H1 (cell line): ENCODE measurements at regions not wholly inside any gene's neighbourhood (a gene's known extent, or its start where the extent isn't known, plus 50 kb on each side); places are given as distances from the start of the nearest gene placed in this dataset.

Experiments used
- CTCF ChIA-PET: fragments of 300-600 bp; sonication (Branson Sonifier 250); formaldehyde crosslinking; loops from one replicate; lab custom pipeline; 2021; ENCODE audit not compliant: partially characterized antibody; lab: Charles Lee
- POLR2A ChIA-PET: fragments of 300-600 bp; sonication (Branson Sonifier 250); formaldehyde crosslinking; loops from one replicate; lab custom pipeline; 2021; ENCODE audit warnings: inconsistent platforms; ENCODE audit not compliant: partially characterized antibody; lab: Charles Lee
- DNase-seq, 2 experiments: peaks; one replicate each; pipeline versions ENCODE4 v3.0.0 to v3.0.0-alpha.2; 2010 to 2022; ENCODE audit warnings: low spot score in 2 of 2, low read depth in 1 of 2, mixed read lengths in 1 of 2
- FAIRE-seq: peaks from 2 replicates; lab custom pipeline; 2011; peaks lifted over from hg19 to GRCh38; lab: Jason Lieb, UNC
- H2AFZ ChIP-seq: 2 replicates; pipeline ENCODE4 v1.8.1; 2012; ENCODE audit warnings: low read length, inconsistent platforms
- H2AK5ac ChIP-seq: 2 replicates; pipeline ENCODE4 v1.6.1; 2013; ENCODE audit warnings: low read depth, low read length
- H2BK120ac ChIP-seq: replicated peaks from 2 replicates; pipeline ENCODE3; 2013; ENCODE audit warnings: low read depth, low read length, inconsistent platforms
- H2BK12ac ChIP-seq: 2 replicates; pipeline ENCODE4 v1.6.1; 2013; ENCODE audit warnings: low read depth, low read length
- H2BK15ac ChIP-seq: 2 replicates; pipeline ENCODE4 v1.6.1; 2013; ENCODE audit warnings: low read length
- H2BK20ac ChIP-seq: 2 replicates; pipeline ENCODE4 v1.6.1; 2013; ENCODE audit warnings: low read length
- H2BK5ac ChIP-seq: 2 replicates; pipeline ENCODE4 v1.6.1; 2013; ENCODE audit warnings: low read depth, low read length
- H3K14ac ChIP-seq: 2 replicates; pipeline ENCODE4 v1.6.1; 2013; ENCODE audit warnings: inconsistent platforms; ENCODE audit not compliant: insufficient read length
- H3K18ac ChIP-seq: 2 replicates; pipeline ENCODE4 v1.6.1; 2013; ENCODE audit warnings: low read length; ENCODE audit errors: extremely low read depth
- H3K23ac ChIP-seq: 2 replicates; pipeline ENCODE4 v1.6.1; 2013; ENCODE audit warnings: inconsistent platforms; ENCODE audit not compliant: insufficient read length
- H3K23me2 ChIP-seq: 2 replicates; pipeline ENCODE4 v1.6.1; 2013; ENCODE audit warnings: low read depth, low read length
- H3K27ac ChIP-seq: 2 replicates; pipeline ENCODE4 v1.6.1; 2011; ENCODE audit warnings: low read depth, low read length, inconsistent platforms
- H3K27me3 ChIP-seq, 4 experiments: replicated peaks in 1 of 4; 1 replicate in 1 of 4; 2 replicates in 3 of 4; pipeline versions ENCODE4 v1.6.1 to v1.8.1; 2011 to 2013; ENCODE audit warnings: low read length in 3 of 4, mild to moderate bottlenecking in 3 of 4, inconsistent platforms in 2 of 4, mixed read lengths in 2 of 4, moderate library complexity in 1 of 4; ENCODE audit not compliant: control insufficient read depth in 3 of 4, insufficient read depth in 3 of 4; ENCODE audit errors: extremely low read depth in 1 of 4
- H3K36me3 ChIP-seq, 4 experiments: 2 replicates each; pipeline versions ENCODE4 v1.6.1 to v1.8.1; 2011 to 2013; ENCODE audit warnings: mild to moderate bottlenecking in 4 of 4, low read length in 3 of 4, moderate library complexity in 2 of 4, control low read depth in 1 of 4, inconsistent platforms in 1 of 4; ENCODE audit not compliant: insufficient read depth in 4 of 4, control insufficient read depth in 2 of 4
- H3K4ac ChIP-seq: replicated peaks from 2 replicates; pipeline ENCODE3; 2013; ENCODE audit warnings: low read length, low read depth, mixed read lengths, inconsistent platforms; ENCODE audit not compliant: insufficient read length
- H3K4me1 ChIP-seq, 4 experiments: replicated peaks in 1 of 4; 1 replicate in 1 of 4; 2 replicates in 3 of 4; pipeline versions ENCODE4 v1.6.1 to v1.8.1; 2011 to 2013; ENCODE audit warnings: low read length in 3 of 4, inconsistent platforms in 2 of 4, mixed read lengths in 1 of 4; ENCODE audit not compliant: insufficient read depth in 4 of 4, control insufficient read depth in 3 of 4
- H3K4me2 ChIP-seq, 2 experiments: 2 replicates each; pipeline versions ENCODE4 v1.6.1 to v1.8.1; 2011 to 2013; ENCODE audit warnings: low read depth in 2 of 2, low read length in 2 of 2, control low read depth in 1 of 2, inconsistent platforms in 1 of 2, mild to moderate bottlenecking in 1 of 2; ENCODE audit not compliant: insufficient read depth in 1 of 2
- H3K4me3 ChIP-seq, 4 experiments: fragments of 200-600, 300-600 bp in 1 of 4; sonication (generic), shearing (Covaris generic), sonication (Bioruptor Twin) in 1 of 4; 2 replicates each; pipeline versions ENCODE4 v1.5.1 to v1.8.1; 2011 to 2016; ENCODE audit warnings: low read length in 4 of 4, low read depth in 3 of 4, control low read depth in 2 of 4, inconsistent platforms in 2 of 4, mild to moderate bottlenecking in 2 of 4, mixed read lengths in 1 of 4, moderate library complexity in 1 of 4; ENCODE audit not compliant: insufficient read depth in 2 of 4; ENCODE audit errors: extremely low read depth in 1 of 4
- H3K56ac ChIP-seq: replicated peaks from 2 replicates; pipeline ENCODE3; 2013; ENCODE audit warnings: low read depth, mild to moderate bottlenecking, mixed read lengths, low read length, inconsistent platforms; ENCODE audit not compliant: insufficient read length
- H3K79me1 ChIP-seq: 2 replicates; pipeline ENCODE4 v1.6.1; 2013; ENCODE audit warnings: low read depth, low read length, control low read depth
- H3K79me2 ChIP-seq, 2 experiments: 2 replicates each; pipeline versions ENCODE4 v1.6.1 to v1.8.1; 2012 to 2013; ENCODE audit warnings: low read length in 2 of 2, mild to moderate bottlenecking in 2 of 2, inconsistent platforms in 1 of 2; ENCODE audit not compliant: insufficient read depth in 2 of 2, control insufficient read depth in 1 of 2
- H3K9ac ChIP-seq, 4 experiments: replicated peaks in 1 of 4; 1 replicate in 1 of 4; 2 replicates in 3 of 4; pipeline versions ENCODE4 v1.6.1 to v1.8.1; 2011 to 2013; ENCODE audit warnings: low read depth in 3 of 4, low read length in 3 of 4, control low read depth in 2 of 4, mild to moderate bottlenecking in 2 of 4, moderate library complexity in 2 of 4, inconsistent platforms in 1 of 4; ENCODE audit errors: extremely low read depth in 1 of 4
- H3K9me3 ChIP-seq, 2 experiments: 2 replicates each; pipeline versions ENCODE4 v1.6.1 to v1.8.1; 2012 to 2013; ENCODE audit warnings: mild to moderate bottlenecking in 2 of 2, moderate library complexity in 2 of 2, control low read depth in 1 of 2, inconsistent platforms in 1 of 2, low read depth in 1 of 2, low read length in 1 of 2, mixed read lengths in 1 of 2; ENCODE audit not compliant: insufficient read depth in 2 of 2
- H4K20me1 ChIP-seq, 2 experiments: replicated peaks in 1 of 2; 2 replicates each; pipeline versions ENCODE3 to v1.8.1; 2011 to 2013; ENCODE audit warnings: inconsistent platforms in 2 of 2, low read length in 2 of 2, mild to moderate bottlenecking in 1 of 2; ENCODE audit not compliant: insufficient read depth in 2 of 2, control insufficient read depth in 1 of 2
- H4K5ac ChIP-seq: 2 replicates; pipeline ENCODE4 v1.6.1; 2013; ENCODE audit warnings: low read length, low read depth, mixed read lengths, inconsistent platforms; ENCODE audit not compliant: insufficient read length
- H4K8ac ChIP-seq: 2 replicates; pipeline ENCODE4 v1.8.0; 2013; ENCODE audit warnings: mild to moderate bottlenecking, moderate library complexity, low read length, inconsistent platforms; ENCODE audit not compliant: insufficient read depth; ENCODE audit errors: extremely low read depth
- H4K91ac ChIP-seq: replicated peaks from 2 replicates; pipeline ENCODE3; 2013; ENCODE audit warnings: low read length, mixed read lengths, inconsistent platforms; ENCODE audit not compliant: insufficient read length
- ASH2L ChIP-seq: fragments of 200-600, 300-600 bp; sonication (generic); IDR thresholded peaks from one replicate; pipeline ENCODE4 v1.7.1; 2017; ENCODE audit warnings: low read length
- ATF3 ChIP-seq: IDR thresholded peaks from 2 replicates; pipeline ENCODE4 v1.6.1; 2011; ENCODE audit warnings: low read depth, mild to moderate bottlenecking, low read length; ENCODE audit not compliant: insufficient read depth
- CHD1 ChIP-seq: IDR thresholded peaks from 2 replicates; pipeline ENCODE4 v1.6.1; 2012; ENCODE audit warnings: low read depth, low read length, improper control_type of control experiment
- CREB1 ChIP-seq: IDR thresholded peaks from 2 replicates; pipeline ENCODE4 v1.6.1; 2012; ENCODE audit warnings: inconsistent platforms
- CTBP2 ChIP-seq: IDR thresholded peaks from 2 replicates; pipeline ENCODE4 v1.7.0; 2011; ENCODE audit warnings: borderline replicate concordance, mild to moderate bottlenecking, moderate library complexity, mixed read lengths, low read length; ENCODE audit not compliant: insufficient read depth, insufficient read length
- GABPA ChIP-seq: IDR thresholded peaks from 2 replicates; pipeline ENCODE4 v1.6.1; 2011; ENCODE audit warnings: mild to moderate bottlenecking, low read length, moderate library complexity, borderline replicate concordance; ENCODE audit not compliant: insufficient read depth
- HDAC2 ChIP-seq, 2 experiments: fragments of 300-600 bp in 1 of 2; sonication (generic) in 1 of 2; IDR thresholded peaks; 2 replicates each; pipeline ENCODE4 v1.6.1; 2011 to 2012; ENCODE audit warnings: low read depth in 2 of 2, low read length in 2 of 2, mild to moderate bottlenecking in 2 of 2, moderate library complexity in 2 of 2, borderline replicate concordance in 1 of 2, inconsistent platforms in 1 of 2
- MAFK ChIP-seq: IDR thresholded peaks from 2 replicates; pipeline ENCODE4 v1.6.1; 2012; ENCODE audit warnings: low read depth, mild to moderate bottlenecking, improper control_type of control experiment, low read length
- POLR2A ChIP-seq, 2 experiments: IDR thresholded peaks; 1 replicate in 1 of 2; 2 replicates in 1 of 2; pipeline ENCODE4 v1.6.1; 2011; ENCODE audit warnings: low read depth in 2 of 2, low read length in 2 of 2, mild to moderate bottlenecking in 2 of 2; ENCODE audit errors: control extremely low read depth in 1 of 2
- SAP30 ChIP-seq: fragments of 300-600 bp; sonication (generic); IDR thresholded peaks from 2 replicates; pipeline ENCODE4 v1.7.1; 2012; ENCODE audit warnings: low read length, moderate library complexity, mild to moderate bottlenecking, inconsistent platforms; ENCODE audit not compliant: insufficient read depth, insufficient replicate concordance
- SP4 ChIP-seq: IDR thresholded peaks from 2 replicates; pipeline ENCODE4 v1.6.1; 2012; ENCODE audit warnings: low read length, inconsistent platforms
- SUZ12 ChIP-seq: fragments of 200-600 bp; sonication (generic); IDR thresholded peaks from 2 replicates; pipeline ENCODE4 v1.6.1; 2012; ENCODE audit warnings: mild to moderate bottlenecking, inconsistent platforms, low read length, moderate library complexity, mixed read lengths
- ZNF274 ChIP-seq: IDR thresholded peaks from 2 replicates; pipeline ENCODE4 v1.7.0; 2012; ENCODE audit warnings: low read length, borderline replicate concordance; ENCODE audit errors: extremely low read depth
- WGBS, 2 experiments: shearing (Covaris generic) in 1 of 2; methylation state at CpG; one replicate each; pipeline versions ENCODE4 v1.1.6 to v1.1.7; 2013 to 2015; ENCODE audit warnings: low lambda C conversion rate in 2 of 2, mixed read lengths in 2 of 2, inconsistent platforms in 1 of 2, low coverage in 1 of 2, missing lambda C conversion rate in 1 of 2; ENCODE audit not compliant: insufficient replicate concordance in 2 of 2, insufficient coverage in 1 of 2, insufficient read length in 1 of 2; ENCODE audit errors: extremely low coverage in 1 of 2, missing lambda C conversion rate in 1 of 2; 5-methylcytosine and 5-hydroxymethylcytosine counted together

GRCh38 chr12:18204053-18204452, 57.3 kb upstream of the PIK3C2G start:
- POLR2A ChIA-PET, result no interaction called here
- H3K14ac ChIP-seq, result no peak overlapping the region
- H2BK20ac ChIP-seq, result no peak overlapping the region
- no peak overlapping the region for H4K5ac ChIP-seq
- no peak overlapping the region for H4K91ac ChIP-seq
- no peak overlapping the region for H3K9ac ChIP-seq
- no peak overlapping the region for H2BK12ac ChIP-seq
- no peaks in the 10 kb centered on the region for H3K4me1 ChIP-seq
- no peak overlapping the region for H2AFZ ChIP-seq
- H2BK120ac ChIP-seq, result no peak overlapping the region
- no peak overlapping the region for H2BK15ac ChIP-seq
- no peaks in the 10 kb centered on the region for H4K20me1 ChIP-seq
- FAIRE-seq (no peak), DNase-seq (no peak)
- no peak overlapping the region for H3K4ac ChIP-seq
- no peak overlapping the region for H3K27ac ChIP-seq
- no peaks in the 10 kb centered on the region for H3K27me3 ChIP-seq
- H3K36me3 ChIP-seq, result no peaks in the 10 kb centered on the region
- 95% methylated on average over 4 of the region's 4 CpGs; no CpG with 5 or more reads in 1 of the 2 experiments for WGBS, 2 experiments
- no peak overlapping the region for H3K23ac ChIP-seq
- no peaks in the 10 kb centered on the region for H3K79me2 ChIP-seq
- CTCF ChIA-PET, result interaction anchor here (1.7 kb wide), 1 partner anchor 21 kb away, joined by 4 read pairs; no protein-coding TSS in a partner anchor
- H3K79me1 ChIP-seq, result no peaks in the 10 kb centered on the region
- no peak overlapping the region for H2BK5ac ChIP-seq
- no peaks in the 10 kb centered on the region; the same call in 1 of the 2 replicates for H3K23me2 ChIP-seq
- no peak for TF ChIP-seq MAFK
- no peak for TF ChIP-seq CTBP2
- TF ChIP-seq ATF3, result no peak
- TF ChIP-seq ASH2L, result no peak
- no peak for TF ChIP-seq HDAC2 (IDR thresholded peaks at IDR 0.05; ENCODE audit: borderline replicate concordance in 1 of 2, low read depth in 2 of 2, low read length in 2 of 2)
- no peak for TF ChIP-seq SP4
- TF ChIP-seq GABPA, result no peak
- no peak for TF ChIP-seq ZNF274
- TF ChIP-seq CHD1, result no peak
- no peak for TF ChIP-seq SAP30
- TF ChIP-seq CREB1, result no peak
- TF ChIP-seq POLR2A (IDR thresholded peaks at IDR 0.05; ENCODE audit: control extremely low read depth in 1 of 2, low read depth in 2 of 2, low read length in 2 of 2), result no peak
- TF ChIP-seq SUZ12, result no peak
- H3K9me3 ChIP-seq, result no peaks in the 10 kb centered on the region
- no peak overlapping the region for H3K4me3 ChIP-seq
- H4K8ac ChIP-seq, result no peak overlapping the region
- H3K18ac ChIP-seq, result no peak overlapping the region
- H2AK5ac ChIP-seq, result no peak overlapping the region
- H3K4me2 ChIP-seq, result no peak overlapping the region
- no peak overlapping the region for H3K56ac ChIP-seq
